ENCODE measurements at regions not wholly inside any gene's neighbourhood (a gene's known extent, or its start where the extent isn't known, plus 50 kb on each side); places are given as distances from the start of the nearest gene placed in this dataset.

DNA sequence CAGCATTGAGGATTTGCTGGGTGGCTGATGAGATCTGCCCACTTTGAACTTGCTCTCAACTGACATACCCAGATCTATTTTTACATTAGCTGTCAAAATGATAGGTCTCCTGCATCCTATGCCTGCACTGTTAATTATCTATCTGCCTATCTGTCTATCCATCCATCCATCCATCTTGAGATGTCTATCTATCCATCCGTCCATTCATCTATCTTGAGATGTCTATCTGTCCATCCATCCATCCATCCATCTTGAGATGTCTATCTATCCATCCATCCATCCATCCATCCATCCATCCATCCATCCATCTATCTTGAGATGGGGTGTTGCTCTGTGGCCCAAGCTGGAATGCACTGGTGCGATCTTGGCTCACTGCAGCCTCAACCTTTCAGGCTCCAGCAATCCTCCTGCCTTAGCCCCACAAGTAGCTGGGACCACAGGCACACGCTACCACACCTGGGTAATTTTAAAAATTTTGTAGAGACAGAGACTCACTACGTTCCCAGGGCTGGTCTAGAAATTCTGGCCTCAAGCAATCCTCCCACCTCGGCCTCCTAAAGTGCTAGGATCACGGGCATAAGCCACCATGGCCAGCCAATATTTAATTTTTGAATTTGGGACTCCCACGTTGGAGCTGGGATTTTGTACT, 159.4 kb upstream of the NSMCE3 start:
- POLR2A ChIA-PET (ENCODE audit: partially characterized antibody) = no interaction called here
- H2AFZ ChIP-seq (ENCODE audit: low read length) = no peak overlapping the region
- WGBS, 2 experiments (ENCODE audit: extremely low coverage in 1 of 2, insufficient coverage in 1 of 2, insufficient read length in 1 of 2, insufficient replicate concordance in 2 of 2, low coverage in 1 of 2, low lambda C conversion rate in 2 of 2, missing lambda C conversion rate in 1 of 2) = 91% methylated on average over 7 of the region's 7 CpGs; no CpG with 5 or more reads in 1 of the 2 experiments

More for the DNA sequence above, 159.4 kb upstream of the NSMCE3 start:
- Histone ChIP-seq H2BK5ac (ENCODE audit: low read depth, low read length) (no peak overlapping the region), H4K8ac (ENCODE audit: extremely low read depth, insufficient read depth, low read length) (no peak overlapping the region), H4K20me1 (replicated peaks in 1 of 2; ENCODE audit: control insufficient read depth in 1 of 2, insufficient read depth in 2 of 2, low read length in 2 of 2) (no peaks in the 10 kb centered on the region), H2BK120ac (replicated peaks; ENCODE audit: low read depth, low read length) (no peak overlapping the region), H3K23me2 (ENCODE audit: low read depth, low read length) (no peaks in the 10 kb centered on the region), H3K79me1 (ENCODE audit: low read depth, low read length) (peaks cover 4% of the 10 kb centered on the region), H3K36me3 (ENCODE audit: control insufficient read depth in 2 of 4, insufficient read depth in 4 of 4, low read length in 3 of 4) (no peaks in the 10 kb centered on the region), H3K4ac (replicated peaks; ENCODE audit: insufficient read length, low read depth, low read length) (no peak overlapping the region), H3K14ac (ENCODE audit: insufficient read length) (no peak overlapping the region), H3K27me3 (replicated peaks in 1 of 4; ENCODE audit: control insufficient read depth in 3 of 4, extremely low read depth in 1 of 4, insufficient read depth in 3 of 4, low read length in 3 of 4) (no peaks in the 10 kb centered on the region), H2BK15ac (ENCODE audit: low read length) (no peak overlapping the region), H3K9me3 (ENCODE audit: insufficient read depth in 2 of 2, low read depth in 1 of 2, low read length in 1 of 2) (0 out of 4 replicates have a peak, but pooled peaks cover 0 to 2% of the 10 kb centered on the region in 2 experiments), H3K23ac (ENCODE audit: insufficient read length) (no peak overlapping the region), H2BK12ac (ENCODE audit: low read depth, low read length) (no peak overlapping the region), H2AK5ac (ENCODE audit: low read depth, low read length) (no peak overlapping the region), H3K18ac (ENCODE audit: extremely low read depth, low read length) (no peak overlapping the region), H4K5ac (ENCODE audit: insufficient read length, low read depth, low read length) (no peak overlapping the region), H3K56ac (replicated peaks; ENCODE audit: insufficient read length, low read depth, low read length) (no peak overlapping the region), H2BK20ac (ENCODE audit: low read length) (no peak overlapping the region), H3K4me3 (ENCODE audit: extremely low read depth in 1 of 4, insufficient read depth in 2 of 4, low read depth in 3 of 4, low read length in 4 of 4) (no peak overlapping the region), H3K4me1 (replicated peaks in 1 of 4; ENCODE audit: control insufficient read depth in 3 of 4, insufficient read depth in 4 of 4, low read length in 3 of 4) (peaks cover 0 to 5% (median under 1%) of the 10 kb centered on the region in 4 experiments; a peak in 2 of 7 replicates), H3K9ac (replicated peaks in 1 of 4; ENCODE audit: extremely low read depth in 1 of 4, low read depth in 3 of 4, low read length in 3 of 4) (no peak overlapping the region), H3K4me2 (ENCODE audit: insufficient read depth in 1 of 2, low read depth in 2 of 2, low read length in 2 of 2) (no peak overlapping the region), H3K27ac (ENCODE audit: low read depth, low read length) (no peak overlapping the region), H4K91ac (replicated peaks; ENCODE audit: insufficient read length, low read length) (no peak overlapping the region), H3K79me2 (ENCODE audit: control insufficient read depth in 1 of 2, insufficient read depth in 2 of 2, low read length in 2 of 2) (no peaks in the 10 kb centered on the region)
- no peak for FAIRE-seq
- no peak for DNase-seq (ENCODE audit: low read depth in 1 of 2, low spot score in 2 of 2)
- CTCF ChIA-PET (ENCODE audit: partially characterized antibody) = no interaction called here
- TF ChIP-seq YY1 (IDR thresholded peaks at IDR 0.05; ENCODE audit: low read depth, low read length) (no peak), RAD21 (IDR thresholded peaks at IDR 0.05 in 1 of 2, conservative IDR thresholded peaks at IDR 0.05 in 1 of 2; ENCODE audit: low read depth in 2 of 2, low read length in 2 of 2) (no peak), JUN (IDR thresholded peaks at IDR 0.05; ENCODE audit: low read depth, low read length) (no peak), CHD1 (IDR thresholded peaks at IDR 0.05; ENCODE audit: low read depth, low read length) (no peak), TAF1 (IDR thresholded peaks at IDR 0.05; ENCODE audit: low read depth, low read length) (no peak), JUND (IDR thresholded peaks at IDR 0.05; ENCODE audit: low read length) (no peak), TCF12 (IDR thresholded peaks at IDR 0.05; ENCODE audit: low read depth, low read length) (no peak)
- TF ChIP-seq, protein P1, sequence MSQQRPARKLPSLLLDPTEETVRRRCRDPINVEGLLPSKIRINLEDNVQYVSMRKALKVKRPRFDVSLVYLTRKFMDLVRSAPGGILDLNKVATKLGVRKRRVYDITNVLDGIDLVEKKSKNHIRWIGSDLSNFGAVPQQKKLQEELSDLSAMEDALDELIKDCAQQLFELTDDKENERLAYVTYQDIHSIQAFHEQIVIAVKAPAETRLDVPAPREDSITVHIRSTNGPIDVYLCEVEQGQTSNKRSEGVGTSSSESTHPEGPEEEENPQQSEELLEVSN (IDR thresholded peaks at IDR 0.05) = no peak

Data from H1 (cell line).